Right atrium auricular region (tissue), 2 donors: ENCODE measurements at regions not wholly inside any gene's neighbourhood (a gene's known extent, or its start where the extent isn't known, plus 50 kb on each side); places are given as distances from the start of the nearest gene placed in this dataset.

ENCODE experiments used
- DNase-seq: peaks from one replicate; pipeline ENCODE4 v3.0.0-alpha.2; 2019; ENCODE audit warnings: low spot score
- H3K27ac ChIP-seq, 2 donors: fragments of 200-600 bp; sonication (generic); 1 replicate in 1 of 2; 2 replicates in 1 of 2; pipeline ENCODE4 v1.5.1; 2016 to 2019
- H3K27me3 ChIP-seq, 2 donors: fragments of 200-600 bp; sonication (generic); one replicate each; pipeline versions ENCODE4 v1.5.1 to v1.6.0; 2017 to 2019
- H3K36me3 ChIP-seq: fragments of 200-600 bp; sonication (generic); one replicate; pipeline ENCODE4 v1.5.1; 2016
- H3K4me1 ChIP-seq, 2 donors: fragments of 200-600 bp; sonication (generic); one replicate each; pipeline versions ENCODE4 v1.5.1 to v1.6.0; 2017 to 2019
- H3K4me3 ChIP-seq, 2 donors: fragments of 200-600 bp; sonication (generic); 1 replicate in 1 of 2; 2 replicates in 1 of 2; pipeline ENCODE4 v1.5.1; 2017 to 2019; ENCODE audit warnings: mild to moderate bottlenecking in 1 of 2, moderate library complexity in 1 of 2
- H3K9me3 ChIP-seq, 2 donors: fragments of 200-600 bp; sonication (generic); one replicate each; pipeline ENCODE4 v1.5.1; 2019
- TF ChIP-seq, protein P1 (sequence below), 2 donors: fragments of 200-600 bp; sonication (generic); IDR thresholded peaks; one replicate each; pipeline ENCODE4 v1.5.1; 2019; ENCODE audit warnings: antibody characterized with exemption in 2 of 2

DNA sequence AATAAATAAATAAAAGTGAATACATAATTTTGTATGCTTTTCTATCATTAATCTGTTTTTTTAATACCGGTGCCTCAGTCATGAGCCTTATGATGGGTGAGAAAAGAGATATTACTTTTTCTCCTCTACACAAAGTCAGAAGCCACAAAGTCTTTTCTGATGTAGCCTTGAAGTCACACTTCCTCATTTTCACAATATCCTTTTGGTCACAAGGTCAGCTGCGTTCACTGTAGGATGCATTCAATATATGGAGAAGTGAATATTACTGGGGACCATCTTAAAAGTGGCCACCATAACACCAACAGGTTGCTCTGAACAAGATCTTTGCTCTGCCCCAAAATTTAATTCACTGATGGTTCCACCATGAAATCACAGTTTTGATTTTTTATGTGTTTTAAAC, 83.3 kb upstream of the TNR start:
- no peaks in the 10 kb centered on the region for H3K36me3 ChIP-seq
- H3K27me3 ChIP-seq = no peaks in the 10 kb centered on the region
- H3K27ac ChIP-seq = no peak overlapping the region
- no peaks in the 10 kb centered on the region for H3K4me1 ChIP-seq
- H3K4me3 ChIP-seq = no peak overlapping the region
- DNase-seq = no peak
- TF ChIP-seq, protein P1, sequence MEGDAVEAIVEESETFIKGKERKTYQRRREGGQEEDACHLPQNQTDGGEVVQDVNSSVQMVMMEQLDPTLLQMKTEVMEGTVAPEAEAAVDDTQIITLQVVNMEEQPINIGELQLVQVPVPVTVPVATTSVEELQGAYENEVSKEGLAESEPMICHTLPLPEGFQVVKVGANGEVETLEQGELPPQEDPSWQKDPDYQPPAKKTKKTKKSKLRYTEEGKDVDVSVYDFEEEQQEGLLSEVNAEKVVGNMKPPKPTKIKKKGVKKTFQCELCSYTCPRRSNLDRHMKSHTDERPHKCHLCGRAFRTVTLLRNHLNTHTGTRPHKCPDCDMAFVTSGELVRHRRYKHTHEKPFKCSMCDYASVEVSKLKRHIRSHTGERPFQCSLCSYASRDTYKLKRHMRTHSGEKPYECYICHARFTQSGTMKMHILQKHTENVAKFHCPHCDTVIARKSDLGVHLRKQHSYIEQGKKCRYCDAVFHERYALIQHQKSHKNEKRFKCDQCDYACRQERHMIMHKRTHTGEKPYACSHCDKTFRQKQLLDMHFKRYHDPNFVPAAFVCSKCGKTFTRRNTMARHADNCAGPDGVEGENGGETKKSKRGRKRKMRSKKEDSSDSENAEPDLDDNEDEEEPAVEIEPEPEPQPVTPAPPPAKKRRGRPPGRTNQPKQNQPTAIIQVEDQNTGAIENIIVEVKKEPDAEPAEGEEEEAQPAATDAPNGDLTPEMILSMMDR (IDR thresholded peaks at IDR 0.05) = no peak
- no peaks in the 10 kb centered on the region for H3K9me3 ChIP-seq

DNA sequence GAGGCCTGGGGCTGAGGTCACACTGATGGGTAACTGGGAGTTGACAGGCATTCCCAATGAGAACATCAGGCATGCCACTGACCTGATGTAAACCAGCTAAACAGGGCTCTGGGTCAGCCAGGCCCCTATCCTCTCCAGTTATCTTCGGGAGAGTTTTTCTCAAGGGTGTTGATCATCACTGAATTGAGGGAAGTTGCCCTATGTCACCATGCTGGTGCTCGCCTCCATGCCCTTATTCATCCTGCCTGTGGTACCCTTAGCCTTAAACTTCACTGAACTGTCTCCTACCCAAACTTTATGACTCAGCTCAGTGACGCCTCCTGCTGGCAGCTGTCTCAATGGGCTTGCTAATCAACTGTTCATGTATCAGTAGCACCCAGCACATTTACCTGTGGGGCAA, 80.7 kb upstream of the TNR start:
- no peak overlapping the region for H3K4me3 ChIP-seq
- no peak overlapping the region for H3K27ac ChIP-seq
- no peaks in the 10 kb centered on the region for H3K36me3 ChIP-seq
- DNase-seq = no peak
- no peaks in the 10 kb centered on the region for H3K27me3 ChIP-seq
- H3K9me3 ChIP-seq = no peaks in the 10 kb centered on the region
- H3K4me1 ChIP-seq = no peaks in the 10 kb centered on the region
- TF ChIP-seq, protein P1 (IDR thresholded peaks at IDR 0.05) = peak in 1 of 2 donors; percentile 30

DNA sequence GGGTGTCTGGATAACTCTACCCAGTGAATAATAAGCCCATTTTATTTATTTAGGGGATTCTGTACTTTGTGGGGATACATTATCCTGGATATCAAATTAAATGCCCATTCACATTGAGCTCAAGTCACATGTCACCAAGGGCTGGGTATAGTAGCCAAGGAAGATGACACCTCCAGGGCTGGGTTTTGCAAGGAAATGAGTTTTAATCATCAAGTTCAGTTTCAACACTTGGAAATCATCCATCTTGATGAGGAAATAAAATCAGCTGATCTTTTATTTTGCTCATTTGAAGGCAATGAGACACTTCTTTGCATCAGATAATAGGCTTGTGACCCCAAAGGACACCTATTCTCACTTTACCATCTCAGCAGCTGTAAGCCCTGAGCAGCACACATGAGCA, 80.0 kb upstream of the TNR start:
- DNase-seq = no peak
- H3K27ac ChIP-seq = no peak overlapping the region
- no peak overlapping the region for H3K4me3 ChIP-seq
- no peaks in the 10 kb centered on the region for H3K9me3 ChIP-seq
- TF ChIP-seq, protein P1 (IDR thresholded peaks at IDR 0.05) = no peak
- no peaks in the 10 kb centered on the region for H3K4me1 ChIP-seq
- no peaks in the 10 kb centered on the region for H3K27me3 ChIP-seq
- H3K36me3 ChIP-seq = no peaks in the 10 kb centered on the region

DNA sequence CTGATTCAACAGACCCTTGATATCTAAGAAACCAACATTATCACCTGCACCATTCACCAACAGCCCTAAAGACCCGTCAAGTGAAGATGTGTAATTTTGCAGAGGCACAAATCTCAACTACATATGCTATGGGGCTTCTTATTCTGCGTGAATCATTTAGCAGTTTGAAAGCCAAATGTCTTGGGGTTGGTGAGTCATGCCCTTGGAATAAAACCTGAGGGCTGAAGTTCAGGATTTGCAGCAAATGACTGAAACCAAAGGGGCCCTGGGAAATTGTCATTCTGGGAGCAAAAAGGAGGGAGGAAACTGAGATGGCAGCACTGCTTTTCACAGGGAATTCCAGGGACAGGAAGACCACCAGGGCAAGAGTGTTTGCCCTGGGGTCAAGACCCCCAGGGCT, 79.2 kb upstream of the TNR start:
- DNase-seq = no peak
- Histone ChIP-seq H3K4me1 (no peaks in the 10 kb centered on the region), H3K27me3 (no peaks in the 10 kb centered on the region), H3K27ac (no peak overlapping the region), H3K36me3 (no peaks in the 10 kb centered on the region), H3K4me3 (no peak overlapping the region), H3K9me3 (no peaks in the 10 kb centered on the region)
- TF ChIP-seq, protein P1 (IDR thresholded peaks at IDR 0.05) = no peak

DNA sequence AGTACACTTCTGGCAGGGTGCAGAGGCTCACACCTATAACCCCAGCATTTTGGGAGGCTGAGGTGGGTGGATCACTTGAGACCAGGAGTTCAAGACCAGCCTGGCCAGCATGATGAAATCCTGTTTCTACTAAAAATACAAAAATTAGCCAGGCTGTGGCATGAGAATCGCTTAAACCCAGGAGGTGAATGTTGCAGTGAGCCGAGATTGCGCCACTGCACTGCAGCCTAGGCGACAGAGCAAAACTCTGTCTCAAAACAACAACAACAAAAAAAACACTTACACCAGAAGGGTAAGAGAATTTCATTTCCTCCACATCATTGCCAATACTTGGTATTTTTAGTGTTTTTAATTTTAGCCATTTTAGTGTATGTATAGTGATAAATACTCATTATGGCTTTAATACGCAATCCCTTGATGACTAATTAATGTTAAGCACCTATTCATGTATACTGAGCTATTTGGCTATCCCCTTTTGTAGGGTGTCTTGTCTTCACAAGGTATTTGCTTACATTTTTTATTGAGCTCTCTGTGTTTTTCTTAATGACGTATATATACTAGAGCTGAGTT, 77.1 kb upstream of the TNR start:
- no peak for DNase-seq
- Histone ChIP-seq H3K4me3 (no peak overlapping the region), H3K36me3 (no peaks in the 10 kb centered on the region), H3K27ac (no peak overlapping the region), H3K4me1 (no peaks in the 10 kb centered on the region), H3K9me3 (no peaks in the 10 kb centered on the region), H3K27me3 (no peaks in the 10 kb centered on the region)
- TF ChIP-seq, protein P1 (IDR thresholded peaks at IDR 0.05) = no peak

DNA sequence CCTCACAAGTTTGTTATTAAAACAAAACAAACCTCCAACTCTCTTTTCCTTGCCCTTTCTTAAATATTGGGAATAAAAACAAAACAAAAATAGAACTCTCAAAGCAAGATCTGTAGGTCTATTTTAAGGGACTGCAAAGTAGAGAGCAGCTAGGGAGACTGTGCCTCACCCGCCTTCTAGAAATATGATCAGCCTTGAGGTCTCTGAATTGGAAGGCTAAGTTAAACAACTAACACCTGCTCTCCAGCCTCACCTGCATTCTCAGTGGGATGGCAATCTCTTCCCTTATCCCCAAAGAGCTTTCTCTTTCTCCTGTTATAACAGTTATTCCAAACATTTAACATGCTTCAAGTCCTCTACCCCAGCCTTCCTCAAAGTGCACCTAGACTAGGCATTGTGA, 75.5 kb upstream of the TNR start:
- H3K27ac ChIP-seq = no peak overlapping the region
- H3K4me1 ChIP-seq = no peaks in the 10 kb centered on the region
- DNase-seq = no peak
- H3K36me3 ChIP-seq = no peaks in the 10 kb centered on the region
- H3K4me3 ChIP-seq = no peak overlapping the region
- TF ChIP-seq, protein P1 (IDR thresholded peaks at IDR 0.05) = no peak
- H3K27me3 ChIP-seq = no peaks in the 10 kb centered on the region
- H3K9me3 ChIP-seq = no peaks in the 10 kb centered on the region
